GM21717 (cell line): ENCODE measurements at regions not wholly inside any gene's neighbourhood (a gene's known extent, or its start where the extent isn't known, plus 50 kb on each side); places are given as distances from the start of the nearest gene placed in this dataset.
A peak's percentile ranks its signal among the peaks of the same experiment; 100 is the strongest.

Experiments
- ATAC-seq: cut with Tn5 transposase; IDR thresholded peaks from one replicate; pipeline ENCODE4 v1.9.1; 2021; ENCODE audit warnings: mild to moderate bottlenecking, moderate library complexity; ENCODE audit not compliant: unreplicated experiment

DNA sequence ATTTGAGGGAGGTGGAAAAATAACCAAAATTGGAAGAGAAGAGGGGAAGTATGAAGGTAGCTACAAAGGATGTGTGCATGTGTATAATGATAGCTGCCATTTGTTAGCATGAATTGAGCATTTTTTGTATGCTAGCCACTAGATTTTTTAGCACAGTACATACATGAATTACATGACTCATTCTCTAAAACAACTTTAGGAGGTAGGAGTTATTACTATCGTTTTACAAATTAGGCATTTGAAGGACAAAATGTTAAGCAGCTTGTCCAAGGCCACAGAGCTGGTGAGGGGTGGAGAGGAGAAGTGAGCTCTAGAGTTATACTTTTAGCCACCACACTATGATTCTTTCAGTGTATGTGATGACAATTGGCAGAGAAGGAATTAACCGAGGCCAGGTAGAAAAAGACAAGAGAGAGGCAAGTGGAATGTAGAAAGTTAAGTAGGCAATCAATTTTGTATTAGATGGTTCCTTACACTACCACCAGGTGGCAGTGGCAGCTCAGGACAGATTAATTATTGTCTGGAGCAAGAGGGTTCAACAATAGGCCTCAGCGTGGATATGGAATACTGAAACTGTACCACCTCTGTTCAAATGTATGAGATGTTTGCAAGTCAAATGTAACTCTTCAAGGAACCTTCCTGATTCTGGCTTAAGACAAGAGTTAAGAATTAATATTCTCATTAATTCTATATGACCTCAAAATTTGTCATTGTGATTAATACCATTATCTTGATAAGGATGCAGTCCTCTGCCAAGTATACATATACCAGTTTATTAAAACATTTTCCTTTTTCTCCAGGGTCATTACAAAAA, 128.0 kb downstream of the MBL2 start:
- ATAC-seq: peak; percentile 83

- no peak for ATAC-seq
Observed at GRCh38 chr10:52645187-52645758, 127.3 kb downstream of the MBL2 start.

GRCh38 chr10:52649511-52649910, 123.1 kb downstream of the MBL2 start:
- ATAC-seq: no peak

- ATAC-seq: no peak
Observed at GRCh38 chr10:52650873-52651272, 121.7 kb downstream of the MBL2 start.

DNA sequence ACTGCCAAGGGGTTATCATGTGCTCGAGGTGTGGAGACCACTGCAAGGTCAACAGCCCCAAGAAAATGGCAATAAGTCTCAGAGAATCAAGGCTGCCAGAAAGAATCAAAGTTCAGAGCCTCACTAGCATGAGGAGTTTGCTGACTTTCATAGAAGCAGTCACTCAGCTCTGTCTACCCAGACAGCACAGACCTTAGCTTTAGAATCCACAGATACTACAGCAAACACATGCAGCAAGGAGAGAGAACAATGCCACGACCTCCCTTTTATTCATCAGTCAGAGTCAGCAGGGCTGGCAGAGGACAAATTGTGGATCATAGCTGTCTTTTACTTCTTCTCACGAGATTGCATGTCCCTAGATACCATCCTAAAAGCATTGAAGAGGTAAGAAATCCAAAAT, 121.3 kb downstream of the MBL2 start:
- no peak for ATAC-seq

GRCh38 chr10:52652431-52653262, 119.9 kb downstream of the MBL2 start:
- no peak for ATAC-seq

DNA sequence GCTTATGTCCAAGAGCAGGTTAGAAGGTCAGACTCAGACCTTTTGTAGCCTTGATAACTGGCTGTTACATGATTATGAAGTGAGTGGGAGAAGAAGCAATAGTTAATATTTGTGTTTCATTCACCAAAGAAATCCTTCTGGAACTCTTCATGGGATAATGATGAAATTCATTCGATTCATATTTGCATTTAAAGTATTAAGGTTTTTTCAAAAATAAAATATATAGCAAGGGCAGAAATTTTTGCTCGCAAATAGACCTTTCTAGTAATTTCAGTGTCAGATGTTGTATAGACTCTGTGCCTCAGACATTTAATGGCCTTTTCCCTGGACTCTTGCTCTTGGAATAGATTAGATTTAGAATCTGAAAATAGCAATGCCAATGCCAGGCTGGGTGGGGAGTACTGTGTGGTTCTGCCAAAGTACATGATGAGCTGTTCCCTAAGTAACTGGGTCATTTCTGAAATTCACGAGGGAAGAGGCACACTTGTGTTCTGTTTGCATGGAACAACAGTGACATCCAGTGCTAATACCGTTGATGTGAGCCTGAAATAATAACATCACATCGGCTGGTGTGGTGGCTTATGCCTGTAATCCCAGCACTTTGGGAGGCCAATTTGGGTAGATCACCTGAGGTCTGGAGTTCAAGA, 119.2 kb downstream of the MBL2 start:
- ATAC-seq: no peak

DNA sequence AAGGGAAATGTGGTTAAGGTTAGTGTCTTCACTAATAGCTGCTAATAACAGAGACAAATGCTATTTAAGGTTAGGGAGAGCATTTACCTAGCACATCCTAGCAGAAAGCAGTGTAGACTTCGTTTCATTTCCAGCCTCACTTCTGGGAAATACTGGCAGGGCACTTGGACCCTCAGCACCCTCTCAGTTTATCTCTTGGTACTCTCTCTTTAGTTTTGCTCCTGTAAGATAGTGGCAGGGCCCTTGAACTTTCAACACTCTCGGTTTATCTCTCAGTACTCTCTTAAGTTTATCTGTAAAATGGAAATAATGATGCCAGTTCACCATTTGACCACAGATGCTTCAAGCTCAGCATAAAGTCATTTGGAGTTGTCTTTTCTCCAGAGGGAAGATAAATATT, 118.4 kb downstream of the MBL2 start:
- ATAC-seq: no peak

DNA sequence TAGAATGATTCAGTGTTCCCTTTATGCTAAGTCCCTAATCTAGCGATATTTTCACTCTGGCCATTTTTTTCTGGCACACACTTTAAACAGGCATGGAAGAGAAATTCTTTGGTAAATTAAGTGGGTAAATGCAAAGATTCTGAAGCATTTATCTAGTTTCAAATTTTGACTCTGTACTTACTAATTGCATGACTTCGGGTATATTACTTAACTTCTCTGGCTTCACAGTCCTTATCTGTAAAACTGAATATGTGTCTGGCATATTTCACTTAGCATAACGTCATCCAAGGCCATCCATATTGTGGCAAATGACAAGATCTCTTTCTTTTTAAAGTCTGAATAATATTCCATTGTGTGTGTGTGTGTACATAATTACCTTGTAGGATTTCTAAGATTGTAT, 114.5 kb downstream of the MBL2 start:
- no peak for ATAC-seq

- ATAC-seq: no peak
Observed at GRCh38 chr10:52659085-52659484, 113.5 kb downstream of the MBL2 start.

GRCh38 chr10:52662256-52662655, 110.3 kb downstream of the MBL2 start:
- no peak for ATAC-seq

DNA sequence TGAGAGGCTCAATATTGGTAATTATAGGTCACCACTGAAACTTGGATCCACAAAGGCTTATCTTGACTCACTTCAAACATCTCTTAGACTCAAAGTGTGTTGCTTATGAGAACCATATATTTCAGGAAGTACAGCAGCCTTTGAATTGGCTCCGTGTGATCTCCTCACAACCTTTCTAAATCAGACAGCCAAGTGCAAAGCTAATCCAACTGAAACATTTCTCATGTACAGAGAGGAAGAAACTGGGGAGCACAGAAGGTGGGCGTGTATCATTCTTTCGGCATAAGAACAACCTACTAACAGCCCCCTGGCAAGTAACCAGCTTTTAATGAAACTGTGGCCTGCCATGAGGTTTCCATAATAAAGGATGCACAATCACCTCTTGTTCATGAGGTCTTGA, 109.4 kb downstream of the MBL2 start:
- no peak for ATAC-seq

DNA sequence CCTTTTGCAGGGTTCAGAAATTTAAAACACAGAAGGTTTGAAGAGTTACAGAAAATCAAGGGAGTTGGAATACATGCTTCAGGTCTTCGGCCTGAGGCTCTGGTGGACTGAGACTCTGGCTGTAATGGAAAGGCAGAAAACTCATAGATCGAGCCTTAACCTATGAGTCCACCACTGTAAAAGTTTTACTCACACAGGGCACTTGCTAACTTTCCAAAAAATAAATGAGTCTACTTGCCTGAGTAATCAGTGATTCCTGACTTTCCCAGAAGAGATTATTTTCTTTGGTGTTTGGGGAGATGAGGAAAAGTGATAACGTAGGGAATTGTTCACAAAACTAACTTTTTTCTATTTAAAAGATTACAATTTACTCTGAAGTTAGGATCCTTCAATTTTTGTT, 108.0 kb downstream of the MBL2 start:
- no peak for ATAC-seq

DNA sequence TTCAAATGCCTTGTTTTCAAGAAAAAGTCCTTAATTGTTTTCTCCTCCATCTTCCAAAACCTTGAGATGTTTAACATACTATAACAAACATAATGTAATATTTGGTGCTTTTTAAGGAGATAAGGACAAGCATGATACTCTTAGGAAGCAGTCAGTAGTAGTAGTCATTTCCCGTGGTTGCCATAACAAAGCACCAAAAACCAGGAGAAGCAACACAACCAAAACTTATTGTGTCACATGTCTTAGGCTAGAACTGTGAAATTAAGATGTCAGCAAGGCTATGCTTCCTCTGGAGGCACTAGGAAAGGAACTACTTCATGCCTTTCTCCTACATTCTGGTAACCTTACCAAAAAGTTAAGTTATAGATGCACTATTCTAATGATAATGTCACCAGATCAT, 106.8 kb downstream of the MBL2 start:
- no peak for ATAC-seq

GRCh38 chr10:52666931-52667330, 105.7 kb downstream of the MBL2 start:
- no peak for ATAC-seq

GRCh38 chr10:52668024-52668423, 104.6 kb downstream of the MBL2 start:
- no peak for ATAC-seq

DNA sequence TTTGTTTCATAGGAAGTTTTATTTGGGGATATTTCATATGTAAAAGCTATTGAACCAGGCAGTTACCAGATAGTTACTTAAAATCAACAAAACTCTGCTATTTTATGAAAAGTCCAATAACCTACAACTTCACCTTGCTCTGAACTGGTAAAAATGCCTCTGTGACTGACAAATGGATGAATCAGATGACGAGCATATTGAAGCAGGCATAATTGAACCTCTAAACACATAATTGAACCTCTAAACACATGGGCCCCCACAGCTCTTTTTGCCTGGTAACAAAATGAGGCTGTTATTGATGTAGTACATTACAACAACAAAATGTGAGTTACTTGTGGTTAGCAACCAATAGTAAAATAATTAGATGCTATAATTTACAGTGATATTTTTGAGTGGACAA, 99.7 kb downstream of the MBL2 start:
- ATAC-seq: no peak

- ATAC-seq: no peak
Observed at GRCh38 chr10:52673468-52673867, 99.1 kb downstream of the MBL2 start.

DNA sequence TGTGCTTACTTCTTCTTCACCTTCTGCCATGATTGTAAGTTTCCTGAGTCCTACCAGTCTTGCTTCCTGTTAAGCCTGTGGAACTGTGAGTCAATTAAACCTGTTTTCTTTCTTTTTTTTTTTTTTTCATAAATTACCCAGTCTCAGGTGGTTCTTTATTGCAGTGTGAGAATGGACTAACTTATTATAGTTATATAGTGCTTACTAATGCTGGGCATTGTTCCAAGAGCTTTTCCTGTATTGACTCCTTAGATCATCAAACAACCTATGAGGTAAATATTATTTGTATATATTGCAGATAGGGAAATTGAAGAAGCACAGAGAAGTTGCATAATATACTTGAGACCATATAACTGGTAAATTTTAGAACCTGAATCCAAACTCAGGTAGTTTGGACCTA, 98.1 kb downstream of the MBL2 start:
- ATAC-seq: no peak

- ATAC-seq: no peak
Observed at GRCh38 chr10:52677086-52677485, 95.5 kb downstream of the MBL2 start.

GRCh38 chr10:52678611-52679010, 94.0 kb downstream of the MBL2 start:
- ATAC-seq: no peak
